Left ventricle myocardium inferior (tissue), 1 donor: ENCODE measurements at regions not wholly inside any gene's neighbourhood (a gene's known extent, or its start where the extent isn't known, plus 50 kb on each side); places are given as distances from the start of the nearest gene placed in this dataset.

ENCODE experiments used
- DNase-seq: peaks from one replicate; pipeline ENCODE4 v3.0.0-alpha.2; 2020
- H3K27ac ChIP-seq: fragments of 200-600 bp; replicated peaks from 2 replicates; pipeline ENCODE4 v1.8.0; 2021
- H3K27me3 ChIP-seq: fragments of 200-600 bp; 2 replicates; pipeline ENCODE4 v1.8.0; 2021; ENCODE audit warnings: low read depth
- H3K36me3 ChIP-seq: fragments of 200-600 bp; 2 replicates; pipeline ENCODE4 v1.8.0; 2021
- H3K4me1 ChIP-seq: fragments of 200-600 bp; 2 replicates; pipeline ENCODE4 v1.8.0; 2021
- H3K4me3 ChIP-seq: fragments of 200-600 bp; 2 replicates; pipeline ENCODE4 v1.8.0; 2021; ENCODE audit warnings: mild to moderate bottlenecking, moderate library complexity
- H3K9me3 ChIP-seq: fragments of 200-600 bp; replicated peaks from 2 replicates; pipeline ENCODE4 v1.8.0; 2021
- intact Hi-C: fragments of 100-400 bp; cut with micrococcal nuclease; formaldehyde crosslinking; loops from one replicate; pipeline ENCODE4 v1.11.0; 2022
- TF ChIP-seq, protein P1 (sequence below): fragments of 200-600 bp; IDR thresholded peaks from 2 replicates; pipeline ENCODE4 v1.8.0; 2021; ENCODE audit warnings: antibody characterized with exemption, mild to moderate bottlenecking, borderline replicate concordance
- donor health status: DM: no; HTN: yes; CAD: no; lungs with severe emphysema.

DNA sequence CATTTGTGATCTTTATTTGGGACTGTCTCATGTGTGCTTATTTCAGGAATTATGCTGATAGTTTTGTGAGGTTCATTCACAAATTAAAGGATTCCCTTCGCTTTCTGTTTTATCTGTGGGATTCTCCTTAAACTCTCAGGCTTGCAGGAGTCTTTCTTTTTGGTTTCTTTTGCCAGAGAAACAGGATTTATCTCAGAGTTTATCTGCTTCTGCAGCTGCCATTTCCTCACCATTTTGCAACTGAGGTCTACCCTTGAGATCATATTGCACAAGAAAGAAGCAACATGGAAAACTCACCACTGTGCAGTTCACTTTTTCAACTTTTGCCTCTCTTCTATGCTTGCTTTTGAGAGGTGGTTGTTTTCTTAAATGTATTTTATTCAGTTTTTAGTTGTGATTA lies 201.0 kb downstream of the PRL start:
- intact Hi-C loops: no loop called here
- TF ChIP-seq, protein P1, sequence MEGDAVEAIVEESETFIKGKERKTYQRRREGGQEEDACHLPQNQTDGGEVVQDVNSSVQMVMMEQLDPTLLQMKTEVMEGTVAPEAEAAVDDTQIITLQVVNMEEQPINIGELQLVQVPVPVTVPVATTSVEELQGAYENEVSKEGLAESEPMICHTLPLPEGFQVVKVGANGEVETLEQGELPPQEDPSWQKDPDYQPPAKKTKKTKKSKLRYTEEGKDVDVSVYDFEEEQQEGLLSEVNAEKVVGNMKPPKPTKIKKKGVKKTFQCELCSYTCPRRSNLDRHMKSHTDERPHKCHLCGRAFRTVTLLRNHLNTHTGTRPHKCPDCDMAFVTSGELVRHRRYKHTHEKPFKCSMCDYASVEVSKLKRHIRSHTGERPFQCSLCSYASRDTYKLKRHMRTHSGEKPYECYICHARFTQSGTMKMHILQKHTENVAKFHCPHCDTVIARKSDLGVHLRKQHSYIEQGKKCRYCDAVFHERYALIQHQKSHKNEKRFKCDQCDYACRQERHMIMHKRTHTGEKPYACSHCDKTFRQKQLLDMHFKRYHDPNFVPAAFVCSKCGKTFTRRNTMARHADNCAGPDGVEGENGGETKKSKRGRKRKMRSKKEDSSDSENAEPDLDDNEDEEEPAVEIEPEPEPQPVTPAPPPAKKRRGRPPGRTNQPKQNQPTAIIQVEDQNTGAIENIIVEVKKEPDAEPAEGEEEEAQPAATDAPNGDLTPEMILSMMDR: no peak
- H3K36me3 ChIP-seq: no peaks in the 10 kb centered on the region
- H3K9me3 ChIP-seq: no peaks in the 10 kb centered on the region
- DNase-seq: no peak
- peak overlapping the region; percentile 25 for H3K27ac ChIP-seq
- H3K4me1 ChIP-seq: peaks cover 6% of the 10 kb centered on the region
- no peak overlapping the region for H3K4me3 ChIP-seq
- H3K27me3 ChIP-seq: no peaks in the 10 kb centered on the region

DNA sequence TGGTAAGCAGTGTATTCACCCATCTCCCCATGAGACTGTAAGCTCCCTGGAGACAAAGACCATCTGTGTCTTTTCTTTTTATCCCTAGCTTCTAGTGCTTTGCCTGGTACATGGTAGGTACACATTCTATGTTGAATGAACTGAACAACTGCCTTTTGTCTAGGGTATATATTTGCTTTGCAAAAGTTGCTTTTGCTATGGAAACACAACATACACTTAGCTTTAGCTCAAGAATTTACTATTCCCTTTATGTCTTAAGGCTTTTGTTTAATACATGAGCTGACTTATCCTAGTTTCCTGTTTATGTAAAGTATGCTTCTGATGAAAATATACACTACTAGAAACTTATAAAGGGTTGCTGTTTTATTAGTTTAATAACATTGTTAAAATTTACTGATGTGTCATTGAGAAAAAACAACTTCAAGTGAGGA lies 198.2 kb downstream of the PRL start:
- TF ChIP-seq, protein P1: no peak

DNA sequence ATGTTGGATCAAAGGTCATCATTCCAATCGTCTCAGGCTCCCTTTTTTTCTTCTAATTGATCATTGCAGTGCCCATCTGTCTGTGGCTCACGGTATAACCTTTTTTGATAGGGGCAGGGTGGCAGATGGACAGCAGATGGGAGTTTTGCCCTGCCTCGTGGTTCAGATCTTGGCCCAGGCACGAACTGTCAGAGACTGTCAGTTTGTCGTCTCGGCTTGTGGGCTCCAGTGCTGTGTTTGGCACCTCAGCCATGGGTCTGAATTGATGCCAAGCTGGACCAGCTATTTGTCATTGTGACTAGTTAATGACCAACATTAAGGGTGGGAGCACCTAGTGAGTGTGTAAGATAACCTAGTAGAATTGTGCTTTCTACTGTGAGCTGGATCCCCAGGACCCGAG lies 197.6 kb downstream of the PRL start:
- intact Hi-C loops: no loop called here
- Histone ChIP-seq H3K4me1 (peaks cover 6% of the 10 kb centered on the region), H3K36me3 (no peaks in the 10 kb centered on the region), H3K9me3 (no peaks in the 10 kb centered on the region), H3K27me3 (no peaks in the 10 kb centered on the region), H3K27ac (no peak overlapping the region), H3K4me3 (no peak overlapping the region)
- DNase-seq: no peak
- TF ChIP-seq, protein P1: no peak

More for the DNA sequence above, 198.2 kb downstream of the PRL start:
- H3K36me3 ChIP-seq: no peaks in the 10 kb centered on the region
- no peaks in the 10 kb centered on the region for H3K27me3 ChIP-seq
- peaks cover 6% of the 10 kb centered on the region for H3K4me1 ChIP-seq
- H3K27ac ChIP-seq: no peak overlapping the region
- DNase-seq: no peak
- intact Hi-C loops: no loop called here
- no peak overlapping the region for H3K4me3 ChIP-seq
- no peaks in the 10 kb centered on the region for H3K9me3 ChIP-seq

DNA sequence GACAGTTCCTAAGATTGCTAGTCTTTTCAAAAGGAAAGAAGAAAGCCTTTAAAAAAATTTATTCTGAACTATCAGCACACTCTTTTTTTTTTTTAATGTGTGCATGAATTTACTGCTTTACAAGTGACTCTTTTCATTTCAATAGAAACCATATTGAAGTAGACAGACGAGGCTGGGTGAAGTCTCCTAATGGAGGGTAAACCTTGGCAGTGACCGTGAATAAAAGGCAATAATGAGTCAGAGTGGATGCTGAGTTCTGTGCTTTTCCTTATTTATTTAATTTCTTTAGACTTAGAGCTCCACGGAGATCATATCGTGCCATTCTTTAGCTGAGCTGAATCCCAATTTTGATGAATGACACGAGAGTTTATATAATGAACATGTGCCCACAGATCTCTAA lies 196.9 kb downstream of the PRL start:
- Histone ChIP-seq H3K27ac (no peak overlapping the region), H3K9me3 (no peaks in the 10 kb centered on the region), H3K4me1 (peaks cover 6% of the 10 kb centered on the region), H3K27me3 (no peaks in the 10 kb centered on the region), H3K36me3 (no peaks in the 10 kb centered on the region), H3K4me3 (no peak overlapping the region)
- TF ChIP-seq, protein P1: no peak
- intact Hi-C loops: no loop called here
- no peak for DNase-seq

DNA sequence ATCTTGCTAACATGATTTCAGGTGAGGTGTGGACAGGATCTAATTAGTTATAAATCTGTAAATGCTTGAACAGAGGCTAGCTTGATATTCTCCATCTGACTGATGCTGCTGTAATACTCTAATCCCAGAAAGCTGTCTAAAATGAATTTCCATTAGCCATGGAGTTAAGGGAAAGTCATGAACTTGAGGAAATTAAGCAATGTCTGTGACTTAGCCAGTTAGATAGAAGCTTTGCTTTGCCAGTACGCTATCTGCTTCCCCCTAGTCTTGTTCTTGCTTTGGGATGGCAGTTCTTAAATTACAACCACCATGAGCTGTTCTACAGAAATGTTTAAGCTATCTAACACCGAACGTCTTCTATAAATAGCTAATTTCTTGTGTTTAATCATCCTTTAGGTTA lies 195.7 kb downstream of the PRL start:
- no peaks in the 10 kb centered on the region for H3K9me3 ChIP-seq
- no peaks in the 10 kb centered on the region for H3K27me3 ChIP-seq
- TF ChIP-seq, protein P1: no peak
- no peaks in the 10 kb centered on the region for H3K36me3 ChIP-seq
- H3K4me3 ChIP-seq: no peak overlapping the region
- intact Hi-C loops: no loop called here
- peaks cover 3% of the 10 kb centered on the region for H3K4me1 ChIP-seq
- no peak overlapping the region for H3K27ac ChIP-seq
- no peak for DNase-seq

DNA sequence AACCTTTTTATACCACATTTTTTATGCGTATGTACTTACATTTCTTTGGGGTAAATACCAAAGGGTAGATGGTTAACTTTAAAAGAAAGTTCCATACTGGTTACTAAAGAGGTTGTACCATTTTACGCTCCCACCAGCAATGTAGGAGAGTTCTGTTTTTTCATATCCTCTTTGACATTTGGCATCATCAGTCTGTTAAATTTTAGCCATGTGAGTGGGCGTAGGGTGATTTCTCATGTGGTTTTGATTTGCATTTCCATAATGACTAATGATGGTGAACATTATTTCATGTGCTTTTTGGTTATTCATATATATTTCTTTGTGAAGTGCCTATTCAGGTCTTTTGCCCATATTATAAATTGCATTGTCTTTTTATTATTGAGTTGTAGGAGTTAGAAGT lies 194.2 kb downstream of the PRL start:
- Histone ChIP-seq H3K36me3 (no peaks in the 10 kb centered on the region), H3K9me3 (no peaks in the 10 kb centered on the region), H3K27ac (no peak overlapping the region), H3K4me1 (no peaks in the 10 kb centered on the region), H3K4me3 (no peak overlapping the region), H3K27me3 (no peaks in the 10 kb centered on the region)
- TF ChIP-seq, protein P1: no peak
- no peak for DNase-seq
- intact Hi-C loops: no loop called here
